ENCODE measurements at regions not wholly inside any gene's neighbourhood (a gene's known extent, or its start where the extent isn't known, plus 50 kb on each side); places are given as distances from the start of the nearest gene placed in this dataset.

DNA sequence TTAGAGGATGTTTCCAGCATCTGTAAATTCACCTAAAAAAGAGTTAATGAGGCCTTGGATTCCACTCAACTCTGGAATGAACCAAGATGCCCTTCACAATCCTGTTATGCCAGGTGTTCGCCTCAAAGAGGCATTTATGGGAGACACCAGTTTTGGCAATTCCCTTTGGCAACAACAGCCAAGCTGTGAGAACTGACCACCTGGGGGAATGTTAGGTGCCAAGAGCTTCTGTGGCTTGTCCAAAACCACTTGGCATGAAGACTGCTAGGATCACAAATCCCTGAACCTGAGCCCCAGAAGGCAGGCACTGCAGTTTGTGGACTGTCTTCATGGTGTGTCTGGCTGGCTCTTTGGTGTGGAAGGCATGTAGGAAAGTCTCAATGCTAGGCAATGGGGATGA, 164.4 kb upstream of the BDNF start:
- peak in 1 of 2 experiments; percentile 6 for DNase-seq (ENCODE audit: low read depth in 1 of 2, low spot score in 1 of 2)
- in situ Hi-C loops (cut with HindIII; ENCODE audit: low pct_unique_long_range_greater_than_20kb, low sequenced_read_pairs) = no loop called here
- TF ChIP-seq JUND (IDR thresholded peaks at IDR 0.05; ENCODE audit: low read depth) = no peak

DNA sequence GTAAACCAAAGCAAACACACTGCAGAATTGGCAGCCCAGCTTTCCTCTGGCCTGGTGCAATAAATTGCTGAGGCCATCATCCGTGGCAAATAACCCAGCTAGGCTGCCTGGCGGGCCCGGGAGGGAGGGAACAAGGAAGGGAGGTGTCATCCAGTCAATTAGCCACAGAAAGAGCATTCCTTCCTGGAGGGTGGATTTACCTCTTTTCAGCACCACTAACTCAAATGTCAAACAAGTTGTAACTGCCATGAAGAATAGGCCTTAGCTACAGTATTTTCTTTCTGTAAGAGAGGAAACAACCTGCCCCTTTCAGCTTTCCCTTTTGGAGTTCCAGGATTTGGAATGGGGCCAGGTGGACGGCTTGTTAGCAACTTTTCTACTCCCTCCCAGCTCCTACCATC, 163.8 kb upstream of the BDNF start:
- in situ Hi-C loops (cut with HindIII; ENCODE audit: low pct_unique_long_range_greater_than_20kb, low sequenced_read_pairs) = no loop called here
- peak in 1 of 2 experiments; percentile 26 for DNase-seq (ENCODE audit: low read depth in 1 of 2, low spot score in 1 of 2)
- no peak for TF ChIP-seq JUND (IDR thresholded peaks at IDR 0.05; ENCODE audit: low read depth)

DNA sequence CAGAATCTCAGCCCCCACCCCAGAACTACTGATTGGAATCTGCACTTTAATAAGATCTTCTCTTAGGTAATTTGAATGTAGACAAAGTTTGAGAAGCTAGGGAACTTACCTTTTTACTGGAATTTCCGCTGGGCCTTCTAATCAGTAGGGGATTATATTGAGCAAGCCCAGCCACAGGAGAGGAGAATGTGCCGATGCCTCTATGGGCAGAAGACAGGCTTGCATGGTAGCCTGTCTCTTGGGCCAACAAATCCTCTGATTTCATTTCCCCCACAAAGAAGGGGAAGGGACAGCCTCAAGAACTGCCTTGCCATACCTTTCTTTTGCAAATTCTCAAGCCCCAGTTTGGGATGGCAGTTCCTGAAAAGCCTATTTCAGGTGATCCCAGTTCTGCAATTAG, 163.4 kb upstream of the BDNF start:
- in situ Hi-C loops (cut with HindIII; ENCODE audit: low pct_unique_long_range_greater_than_20kb, low sequenced_read_pairs) = no loop called here
- no peak for TF ChIP-seq JUND (IDR thresholded peaks at IDR 0.05; ENCODE audit: low read depth)
- no peak for DNase-seq (ENCODE audit: low read depth in 1 of 2, low spot score in 1 of 2)

DNA sequence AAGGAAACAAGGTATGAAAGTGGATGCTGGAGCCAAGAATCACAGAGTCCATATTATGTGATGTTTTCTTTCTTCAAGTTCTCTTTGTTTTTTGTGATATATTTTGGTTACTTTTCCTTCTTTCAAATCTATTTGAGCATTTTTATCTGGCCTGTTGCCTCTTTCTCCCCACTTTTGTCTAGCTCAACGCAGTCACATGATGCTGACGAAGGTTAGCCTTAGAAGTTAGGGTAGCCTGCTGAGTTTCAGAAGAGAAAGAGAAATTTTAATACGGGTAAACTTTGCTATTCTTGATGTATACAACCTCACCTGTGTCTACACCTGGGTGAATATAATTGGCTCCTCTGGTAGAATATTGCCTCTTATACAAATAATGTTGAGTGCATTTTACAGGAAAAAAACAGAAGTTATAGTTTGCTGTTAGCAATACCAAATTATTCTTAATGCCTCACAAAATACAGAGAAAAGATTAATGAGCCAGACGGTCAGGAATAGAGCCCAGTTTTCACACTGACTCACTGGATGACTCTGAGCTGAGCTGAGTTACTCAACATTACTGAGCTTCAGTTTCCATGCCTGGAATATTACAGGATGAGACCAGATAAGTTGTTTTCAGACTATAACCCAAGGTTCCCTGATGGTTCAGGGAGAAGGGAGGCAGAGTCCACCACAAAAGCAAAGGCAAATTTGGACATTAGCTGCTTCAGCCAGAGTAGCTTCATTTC, 161.6 kb upstream of the BDNF start:
- no peak for DNase-seq (ENCODE audit: low read depth in 1 of 2, low spot score in 1 of 2)
- in situ Hi-C loops (cut with HindIII; ENCODE audit: low pct_unique_long_range_greater_than_20kb, low sequenced_read_pairs) = no loop called here
- TF ChIP-seq JUND (IDR thresholded peaks at IDR 0.05; ENCODE audit: low read depth) = no peak

DNA sequence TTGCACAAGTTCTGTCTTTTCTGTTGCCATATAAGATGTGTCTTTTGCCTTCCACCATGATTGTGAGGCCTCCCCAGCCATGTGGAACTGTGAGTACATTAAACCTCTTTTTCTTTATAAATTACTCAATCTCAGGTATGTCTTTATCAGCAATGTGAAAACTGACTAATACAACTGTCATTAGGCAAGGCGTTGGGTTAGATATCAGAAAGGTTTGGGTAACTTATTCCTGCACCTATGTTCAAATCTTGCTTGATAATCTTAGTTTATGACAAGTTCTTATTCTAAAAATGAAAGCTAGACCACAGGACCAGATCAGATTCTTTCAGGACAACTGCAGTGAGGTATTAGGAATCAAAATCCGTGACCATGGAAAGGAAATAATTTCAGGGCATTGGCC, 160.6 kb upstream of the BDNF start:
- DNase-seq (ENCODE audit: low read depth in 1 of 2, low spot score in 1 of 2) = no peak
- in situ Hi-C loops (cut with HindIII; ENCODE audit: low pct_unique_long_range_greater_than_20kb, low sequenced_read_pairs) = no loop called here
- TF ChIP-seq JUND (IDR thresholded peaks at IDR 0.05; ENCODE audit: low read depth) = no peak

DNA sequence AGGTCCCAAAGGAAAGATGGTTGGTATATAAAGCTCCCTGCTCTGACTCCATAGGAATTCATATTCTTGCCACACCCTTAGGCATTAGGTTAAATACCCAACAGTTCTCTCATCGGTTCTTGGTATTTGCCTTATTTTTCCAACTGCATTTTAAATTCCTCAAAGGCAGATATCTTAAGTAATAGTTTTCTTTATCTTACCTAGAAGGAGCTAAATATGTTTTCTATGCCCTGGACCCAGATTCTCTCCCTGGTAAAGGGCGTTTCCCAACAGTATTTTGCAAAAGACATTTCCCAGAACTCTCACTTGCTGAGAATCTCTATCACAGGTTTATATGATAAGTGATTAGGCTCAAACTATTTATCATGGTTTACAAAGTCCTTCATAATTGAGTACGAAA, 158.6 kb upstream of the BDNF start:
- DNase-seq (ENCODE audit: low read depth in 1 of 2, low spot score in 1 of 2) = no peak
- in situ Hi-C loops (cut with HindIII; ENCODE audit: low pct_unique_long_range_greater_than_20kb, low sequenced_read_pairs) = no loop called here
- no peak for TF ChIP-seq JUND (IDR thresholded peaks at IDR 0.05; ENCODE audit: low read depth)

DNA sequence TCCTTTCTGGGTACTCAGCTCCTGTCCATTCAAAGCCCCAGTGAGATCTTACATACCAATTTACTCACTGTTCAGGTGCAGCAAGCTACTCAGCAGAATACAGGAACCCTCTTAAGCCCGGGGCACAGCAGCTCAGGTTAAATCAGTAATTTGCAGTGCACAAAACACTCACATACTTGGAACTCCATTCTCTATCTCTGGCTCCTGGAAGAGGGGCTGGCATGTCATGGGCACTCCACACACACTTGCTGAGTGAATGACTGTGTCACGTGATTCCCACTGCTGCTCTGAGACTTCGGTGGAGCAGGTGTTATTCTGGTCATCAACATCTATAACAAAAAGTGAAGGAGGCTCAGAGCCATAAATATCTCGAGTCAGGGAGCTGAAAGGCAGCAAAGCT, 157.3 kb upstream of the BDNF start:
- TF ChIP-seq JUND (IDR thresholded peaks at IDR 0.05; ENCODE audit: low read depth) = no peak
- no peak for DNase-seq (ENCODE audit: low read depth in 1 of 2, low spot score in 1 of 2)

DNA sequence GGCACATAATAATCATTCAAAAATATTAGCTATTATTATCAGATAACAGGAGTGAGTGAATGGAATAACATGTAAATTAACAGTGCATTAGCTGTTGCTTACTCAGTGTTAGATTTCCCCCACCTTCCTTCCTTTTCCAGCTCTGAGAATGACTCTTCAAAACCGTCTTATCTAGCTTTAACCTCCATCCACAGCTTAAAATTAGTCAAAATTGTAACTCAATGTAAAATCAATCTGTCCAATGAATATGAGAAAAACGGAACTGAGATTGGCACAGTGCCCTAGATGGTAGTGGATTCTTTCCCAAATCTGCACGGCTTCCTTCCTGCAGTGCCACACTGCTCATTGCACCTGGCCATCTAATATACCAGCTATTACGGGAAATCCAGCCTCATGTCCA, 156.8 kb upstream of the BDNF start:
- no peak for TF ChIP-seq JUND (IDR thresholded peaks at IDR 0.05; ENCODE audit: low read depth)
- no peak for DNase-seq (ENCODE audit: low read depth in 1 of 2, low spot score in 1 of 2)
- in situ Hi-C loops (cut with HindIII; ENCODE audit: low pct_unique_long_range_greater_than_20kb, low sequenced_read_pairs) = no loop called here

More for the DNA sequence above, 157.3 kb upstream of the BDNF start:
- in situ Hi-C loops (cut with HindIII; ENCODE audit: low pct_unique_long_range_greater_than_20kb, low sequenced_read_pairs) = no loop called here

DNA sequence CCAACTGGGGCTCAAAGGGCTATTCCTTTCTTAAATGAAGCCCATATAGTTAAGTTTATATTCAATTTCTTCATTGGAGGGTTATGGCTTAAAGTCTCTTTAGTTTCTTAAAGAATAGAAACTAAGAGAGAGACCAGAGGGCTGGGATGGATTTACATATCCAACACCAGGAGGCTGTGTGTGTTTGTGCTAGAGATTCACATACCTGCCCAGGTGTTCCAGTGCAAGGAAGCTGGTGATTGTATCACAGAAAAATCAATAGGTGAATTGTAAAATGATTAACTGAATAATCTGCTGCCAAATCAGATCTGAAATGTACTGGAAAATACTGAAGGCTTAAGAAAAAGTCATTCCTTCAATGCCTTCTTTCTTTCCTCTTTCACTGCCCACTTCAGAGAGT, 148.2 kb upstream of the BDNF start:
- no peak for TF ChIP-seq JUND (IDR thresholded peaks at IDR 0.05; ENCODE audit: low read depth)
- in situ Hi-C loops (cut with HindIII; ENCODE audit: low pct_unique_long_range_greater_than_20kb, low sequenced_read_pairs) = no loop called here

DNA sequence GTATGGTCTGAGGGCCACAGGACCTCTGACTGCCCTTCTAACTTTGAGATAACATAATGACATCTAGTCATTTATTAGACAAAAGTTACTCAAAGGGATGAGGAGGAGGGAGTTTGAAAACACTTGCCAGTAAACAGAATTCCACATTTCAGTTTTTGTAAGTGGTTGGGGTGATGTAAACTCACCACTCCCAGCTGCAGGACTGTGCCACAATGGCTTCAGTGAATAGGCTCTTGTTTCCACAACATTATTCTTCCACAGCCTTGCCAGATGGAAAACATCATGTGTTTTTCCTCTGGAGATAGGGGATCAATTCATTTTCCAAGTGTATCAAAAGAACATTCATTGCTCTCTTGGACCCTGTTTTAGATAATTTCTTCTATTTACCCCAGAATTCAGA, 147.2 kb upstream of the BDNF start:
- in situ Hi-C loops (cut with HindIII; ENCODE audit: low pct_unique_long_range_greater_than_20kb, low sequenced_read_pairs) = no loop called here
- no peak for DNase-seq (ENCODE audit: low read depth in 1 of 2, low spot score in 1 of 2)
- no peak for TF ChIP-seq JUND (IDR thresholded peaks at IDR 0.05; ENCODE audit: low read depth)

More for the DNA sequence above, 148.2 kb upstream of the BDNF start:
- no peak for DNase-seq (ENCODE audit: low read depth in 1 of 2, low spot score in 1 of 2)

DNA sequence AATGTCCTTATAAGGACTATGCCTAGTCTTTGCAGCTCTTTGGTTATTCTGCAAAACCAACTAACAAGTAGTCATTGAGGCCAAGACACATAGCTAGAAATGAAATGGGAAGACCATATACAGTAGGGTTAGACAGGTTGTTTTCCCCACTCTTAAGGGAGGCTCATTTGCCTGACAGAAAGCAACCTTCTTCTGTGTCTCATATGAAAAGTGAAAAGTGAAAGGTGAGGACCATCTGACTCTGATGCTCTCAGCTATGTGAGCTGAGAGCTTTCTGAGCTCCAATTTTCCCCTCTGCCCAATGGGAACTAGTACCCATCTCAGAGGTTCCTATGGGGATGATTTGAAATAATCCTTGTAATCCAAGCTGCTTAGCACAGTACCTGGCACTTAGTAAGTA, 142.0 kb upstream of the BDNF start:
- no peak for DNase-seq (ENCODE audit: low read depth in 1 of 2, low spot score in 1 of 2)
- in situ Hi-C loops (cut with HindIII; ENCODE audit: low pct_unique_long_range_greater_than_20kb, low sequenced_read_pairs) = no loop called here

DNA sequence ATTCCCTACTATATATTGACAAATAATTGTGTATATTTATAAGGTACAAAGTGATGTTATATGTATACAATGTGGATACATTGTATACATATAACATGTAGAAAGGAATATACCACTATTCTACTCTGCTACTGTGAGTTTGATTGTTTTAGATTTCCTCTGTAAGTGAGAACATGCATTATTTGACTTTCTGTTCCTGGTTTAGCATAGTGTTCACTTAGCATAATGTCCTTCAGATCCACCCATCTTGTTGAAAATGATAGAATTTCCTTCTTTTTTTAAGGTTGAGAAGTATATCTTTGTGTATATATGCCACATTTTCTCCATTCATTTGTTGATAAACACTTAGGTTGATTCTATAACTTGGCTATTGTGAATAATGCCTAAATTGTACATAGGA, 140.8 kb upstream of the BDNF start:
- TF ChIP-seq JUND (IDR thresholded peaks at IDR 0.05; ENCODE audit: low read depth) = no peak
- DNase-seq (ENCODE audit: low read depth in 1 of 2, low spot score in 1 of 2) = no peak
- in situ Hi-C loops (cut with HindIII; ENCODE audit: low pct_unique_long_range_greater_than_20kb, low sequenced_read_pairs) = no loop called here

More for the DNA sequence above, 142.0 kb upstream of the BDNF start:
- TF ChIP-seq JUND (IDR thresholded peaks at IDR 0.05; ENCODE audit: low read depth) = no peak

DNA sequence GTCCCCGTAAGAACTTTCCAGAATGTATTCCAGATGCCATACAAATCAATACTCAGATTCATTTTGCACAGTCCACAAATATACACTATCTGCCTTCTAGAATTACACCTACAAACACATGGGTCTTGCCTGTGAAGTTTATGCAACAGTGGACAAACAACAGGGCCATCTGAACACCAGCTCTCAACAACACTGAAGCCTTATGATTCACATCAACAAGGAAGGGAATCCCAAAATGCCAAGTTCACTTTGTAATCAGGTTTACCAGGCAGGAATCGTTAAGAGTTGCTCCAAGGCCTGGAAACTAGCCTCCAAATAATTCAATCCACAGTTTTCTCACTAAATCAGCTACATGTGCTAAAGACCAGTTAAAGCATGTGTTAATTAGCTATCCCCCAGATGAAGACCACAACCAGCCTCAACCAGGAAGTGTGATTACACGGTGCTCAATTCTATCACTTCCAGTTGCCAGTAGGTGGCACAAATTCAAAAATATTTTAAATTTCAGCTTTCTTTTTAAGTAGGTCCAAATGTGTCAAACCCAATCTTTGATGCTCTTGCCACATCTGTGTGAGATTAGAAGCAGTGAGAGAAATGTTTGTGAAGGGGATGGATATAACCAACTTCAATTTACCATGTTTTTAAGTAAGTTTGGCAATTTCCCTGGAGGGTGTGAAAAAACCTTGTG, 139.1 kb upstream of the BDNF start:
- no peak for TF ChIP-seq JUND (IDR thresholded peaks at IDR 0.05; ENCODE audit: low read depth)
- DNase-seq (ENCODE audit: low read depth in 1 of 2, low spot score in 1 of 2) = peak in 1 of 2 experiments; percentile 17
- in situ Hi-C loops (cut with HindIII; ENCODE audit: low pct_unique_long_range_greater_than_20kb, low sequenced_read_pairs) = no loop called here

Measured in T47D (cell line).